Heart right ventricle (tissue), 16 donors: ENCODE measurements at regions not wholly inside any gene's neighbourhood (a gene's known extent, or its start where the extent isn't known, plus 50 kb on each side); places are given as distances from the start of the nearest gene placed in this dataset.

Source experiments
- ATAC-seq, 8 donors: fragments of 200-7000 bp; cut with Tn5 transposase; one replicate each; pipeline ENCODE4 v1.9.1; 2020; ENCODE audit warnings: mild to moderate bottlenecking in 8 of 8, moderate library complexity in 8 of 8, moderate number of reproducible peaks in 1 of 8
- DNase-seq, 2 donors: peaks; one replicate each; pipeline ENCODE4 v3.0.0-alpha.2; 2020
- H3K27ac ChIP-seq, 10 donors: fragments of 200-600 bp; sonication (generic) in 2 of 10; one replicate each; pipeline versions ENCODE4 v1.5.0 to v1.8.0; 2020 to 2022; ENCODE audit warnings: mild to moderate bottlenecking in 3 of 10
- H3K27me3 ChIP-seq, 7 donors: fragments of 200-600 bp; one replicate each; pipeline ENCODE4 v1.8.0; 2021 to 2022; ENCODE audit warnings: mild to moderate bottlenecking in 2 of 7
- H3K36me3 ChIP-seq, 9 donors: fragments of 200-600 bp; sonication (generic) in 1 of 9; one replicate each; pipeline versions ENCODE4 v1.5.0 to v1.8.0; 2020 to 2022; ENCODE audit warnings: mild to moderate bottlenecking in 2 of 9
- H3K4me1 ChIP-seq, 9 donors: fragments of 200-600 bp; sonication (generic) in 1 of 9; one replicate each; pipeline versions ENCODE4 v1.5.0 to v1.8.0; 2020 to 2022; ENCODE audit warnings: mild to moderate bottlenecking in 4 of 9
- H3K4me3 ChIP-seq, 10 donors: fragments of 200-600 bp; sonication (generic) in 2 of 10; one replicate each; pipeline versions ENCODE4 v1.5.0 to v1.8.0; 2020 to 2022; ENCODE audit warnings: mild to moderate bottlenecking in 7 of 10, moderate library complexity in 2 of 10
- H3K9me3 ChIP-seq, 11 donors: fragments of 200-600 bp in 10 of 11; sonication (generic) in 2 of 11; one replicate each; pipeline versions ENCODE4 v1.5.0 to v1.8.0; 2013 to 2022; ENCODE audit warnings: mild to moderate bottlenecking in 2 of 11, control low read depth in 1 of 11, moderate library complexity in 1 of 11
- WGBS, 2 donors: extraction: QIAGEN DNeasy Blood & Tissue Kit; methylation state at CpG; one replicate each; pipeline ENCODE4 v1.1.7; 2013; ENCODE audit warnings: inconsistent platforms in 1 of 2; 5-methylcytosine and 5-hydroxymethylcytosine counted together
- intact Hi-C, 10 donors: fragments of 100-400 bp; cut with DNase I; formaldehyde crosslinking; loops; one replicate each; pipeline versions ENCODE4 v1.11.1 to v1.14.2; 2022
- TF ChIP-seq, protein P1 (sequence below), 9 donors: fragments of 200-600 bp; sonication (generic) in 2 of 9; IDR thresholded peaks; one replicate each; pipeline versions ENCODE4 v1.5.0 to v1.8.0; 2021 to 2022; ENCODE audit warnings: antibody characterized with exemption in 9 of 9, mild to moderate bottlenecking in 5 of 9, moderate library complexity in 1 of 9
- donor health status: Arrhythmogenic right ventricular cardiomyopathy.
- donor health status: ischemic (EF 13 %, LVEDD 7.1; RV severe dilation, severe dysfunction).
- donor health status: healthy with polysubstance abuse.
- donor health status: DM: no; HTN: yes; CAD: no.
- donor health status: DM: no; HTN: no; CAD: no.
- donor health status: ischemic (EF 25% LVEDD 6.9; RV normal size, moderate dysfunction).
- donor health status: ischemic (EF 25% LVEDD 5.7; RV mildly dilated, moderate dysfunction).
- donor health status: healthy.
- donor health status: DM: yes; HTN: yes; CAD: no.
- donor health status: Ischemic cardiomyopathy.
- donor health status: ischemic (EF 35%, LVEDD 5.7; RV mildly dilated, moderate dysfunction).
- donor health status: nonischemic (EF 11% LVEDD 7.7; RV severe dilation, severe dysfunction).
- donor health status: DM: yes; HTN: yes; CAD: no.
- donor health status: PGD.
- donor health status: ischemic (EF 29% LVEDD 5.4; RV normal size, mild dysfunction).
- donor health status: nonischemic (EF 23%, LVEDD 6.1; RV moderate dilation, normal function).

GRCh38 chr12:47393403-47393790 lies 312.4 kb downstream of the RPAP3 start:
- Histone ChIP-seq H3K4me3 (no peak overlapping the region), H3K27me3 (peaks cover 0 to 4% (median 0%) of the 10 kb centered on the region in 7 donors), H3K36me3 (no peaks in the 10 kb centered on the region), H3K27ac (peak overlapping the region in 3 of 10 donors; percentile 38 to 53 (median 53)), H3K9me3 (peaks cover 0 to 21% (median 6%) of the 10 kb centered on the region in 11 donors), H3K4me1 (peaks cover 0 to 36% (median 10%) of the 10 kb centered on the region in 9 donors)
- TF ChIP-seq, protein P1, sequence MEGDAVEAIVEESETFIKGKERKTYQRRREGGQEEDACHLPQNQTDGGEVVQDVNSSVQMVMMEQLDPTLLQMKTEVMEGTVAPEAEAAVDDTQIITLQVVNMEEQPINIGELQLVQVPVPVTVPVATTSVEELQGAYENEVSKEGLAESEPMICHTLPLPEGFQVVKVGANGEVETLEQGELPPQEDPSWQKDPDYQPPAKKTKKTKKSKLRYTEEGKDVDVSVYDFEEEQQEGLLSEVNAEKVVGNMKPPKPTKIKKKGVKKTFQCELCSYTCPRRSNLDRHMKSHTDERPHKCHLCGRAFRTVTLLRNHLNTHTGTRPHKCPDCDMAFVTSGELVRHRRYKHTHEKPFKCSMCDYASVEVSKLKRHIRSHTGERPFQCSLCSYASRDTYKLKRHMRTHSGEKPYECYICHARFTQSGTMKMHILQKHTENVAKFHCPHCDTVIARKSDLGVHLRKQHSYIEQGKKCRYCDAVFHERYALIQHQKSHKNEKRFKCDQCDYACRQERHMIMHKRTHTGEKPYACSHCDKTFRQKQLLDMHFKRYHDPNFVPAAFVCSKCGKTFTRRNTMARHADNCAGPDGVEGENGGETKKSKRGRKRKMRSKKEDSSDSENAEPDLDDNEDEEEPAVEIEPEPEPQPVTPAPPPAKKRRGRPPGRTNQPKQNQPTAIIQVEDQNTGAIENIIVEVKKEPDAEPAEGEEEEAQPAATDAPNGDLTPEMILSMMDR (IDR thresholded peaks at IDR 0.05) = no peak
- no peak for ATAC-seq
- WGBS, 2 donors = 38 to 42% methylated on average over 4 of the region's 4 CpGs
- DNase-seq = no peak
- intact Hi-C loops = loop anchor here in 1 of 10 donors (10.0 kb wide), 1 partner anchor 359 kb away; no protein-coding TSS in a partner anchor

DNA sequence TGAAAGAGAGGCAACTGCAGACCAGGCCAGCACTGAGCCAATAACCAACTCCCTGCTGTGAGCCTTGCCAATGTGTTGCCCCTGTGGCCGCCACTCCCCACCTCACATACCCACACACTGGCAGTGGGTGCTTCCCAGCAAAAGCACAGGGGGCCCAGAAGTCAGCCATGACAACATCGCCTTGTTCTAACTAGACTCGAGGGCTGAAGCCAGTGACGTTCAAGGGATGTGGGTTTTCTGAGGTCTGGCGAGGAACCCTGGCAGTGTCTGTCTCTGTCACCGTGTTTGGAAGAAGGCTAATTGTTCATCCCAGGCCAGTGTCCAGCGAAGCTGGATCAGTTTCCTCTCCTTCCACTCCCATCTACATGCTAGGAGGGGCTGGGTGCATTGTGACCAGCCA lies 311.8 kb upstream of the AMIGO2 start:
- ATAC-seq = no peak

DNA sequence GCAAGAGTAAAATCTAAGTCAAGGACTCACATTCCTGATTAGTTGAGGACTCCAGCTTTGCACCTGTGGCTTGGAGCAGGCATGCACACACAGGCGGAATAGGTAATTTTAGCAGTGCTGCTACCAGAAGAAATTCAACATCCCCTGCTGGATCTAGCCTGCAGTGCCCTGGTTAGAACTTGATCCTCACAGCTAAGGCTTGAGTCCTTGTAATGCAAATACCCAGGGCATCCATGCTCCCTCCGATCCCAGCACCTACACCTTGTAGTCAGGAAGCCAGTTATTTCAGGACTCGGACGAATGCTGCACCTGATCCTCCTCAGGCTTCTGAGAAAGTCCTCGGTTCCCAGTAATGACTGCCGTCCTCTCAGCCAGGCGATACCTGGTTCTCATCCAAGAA lies 309.0 kb upstream of the AMIGO2 start:
- ATAC-seq = no peak
- DNase-seq = no peak
- no peak overlapping the region for H3K27ac ChIP-seq
- no peak overlapping the region for H3K4me3 ChIP-seq
- peaks cover 0 to 34% (median 18%) of the 10 kb centered on the region in 9 donors for H3K4me1 ChIP-seq
- TF ChIP-seq, protein P1 (IDR thresholded peaks at IDR 0.05) = no peak
- intact Hi-C loops = loop anchor here in 2 of 10 donors (5.0 to 10.0 kb wide), 2 partner anchors 304 to 311 kb away; partner anchors contain the start of genes AMIGO2 (in 1 of the 2) and PCED1B (in 1 of the 2)
- no peaks in the 10 kb centered on the region for H3K9me3 ChIP-seq
- no peaks in the 10 kb centered on the region for H3K36me3 ChIP-seq
- 87% methylated on average over 7 of the region's 7 CpGs for WGBS, 2 donors
- peaks cover 0 to 10% (median 0%) of the 10 kb centered on the region in 7 donors for H3K27me3 ChIP-seq

More for the DNA sequence above, 311.8 kb upstream of the AMIGO2 start:
- TF ChIP-seq, protein P1 (IDR thresholded peaks at IDR 0.05) = no peak
- peaks cover 0 to 10% (median 0%) of the 10 kb centered on the region in 7 donors for H3K27me3 ChIP-seq
- H3K4me1 ChIP-seq = peaks cover 0 to 28% (median 10%) of the 10 kb centered on the region in 9 donors
- 81 to 85% methylated on average over 7 of the region's 7 CpGs for WGBS, 2 donors
- no peaks in the 10 kb centered on the region for H3K36me3 ChIP-seq
- no peak overlapping the region for H3K4me3 ChIP-seq
- peaks cover 0 to 4% (median 0%) of the 10 kb centered on the region in 11 donors for H3K9me3 ChIP-seq
- intact Hi-C loops = loop anchor here in 1 of 10 donors (10.0 kb wide), 1 partner anchor 357 kb away; no protein-coding TSS in a partner anchor
- H3K27ac ChIP-seq = peak overlapping the region in 1 of 10 donors; percentile 45
- no peak for DNase-seq

DNA sequence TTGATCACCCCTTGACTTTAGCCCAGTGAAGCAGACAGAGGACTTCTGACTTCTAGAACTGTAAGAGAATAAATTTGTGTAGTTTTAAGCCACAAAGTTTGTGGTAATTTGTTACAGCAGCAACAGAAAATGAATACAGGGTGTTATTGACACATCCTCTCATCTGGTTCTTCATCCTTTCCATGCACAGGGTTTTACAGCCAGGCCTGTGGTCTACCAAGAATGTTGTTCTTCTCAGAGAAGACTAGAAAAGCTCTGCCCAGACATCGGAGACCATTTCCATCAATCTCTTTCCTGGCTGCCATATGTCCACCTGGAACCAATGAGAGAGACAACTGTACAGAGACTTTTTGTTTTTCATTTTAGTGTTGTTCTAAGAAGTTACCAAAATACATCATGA lies 308.2 kb upstream of the AMIGO2 start:
- Histone ChIP-seq H3K9me3 (no peaks in the 10 kb centered on the region), H3K27me3 (peaks cover 0 to 10% (median 0%) of the 10 kb centered on the region in 7 donors), H3K4me1 (peaks cover 0 to 29% (median 14%) of the 10 kb centered on the region in 9 donors), H3K36me3 (no peaks in the 10 kb centered on the region), H3K4me3 (no peak overlapping the region), H3K27ac (no peak overlapping the region)
- TF ChIP-seq, protein P1 (IDR thresholded peaks at IDR 0.05) = no peak
- intact Hi-C loops = loop anchor here in 2 of 10 donors (5.0 to 10.0 kb wide), 2 partner anchors 303 to 311 kb away; partner anchors contain the start of genes AMIGO2 (in 1 of the 2) and PCED1B (in 1 of the 2)
- ATAC-seq (no peak), DNase-seq (no peak)
- 88 to 96% methylated on average over 1 of the region's 1 CpG for WGBS, 2 donors
